ENCODE measurements at regions not wholly inside any gene's neighbourhood (a gene's known extent, or its start where the extent isn't known, plus 50 kb on each side); places are given as distances from the start of the nearest gene placed in this dataset.
"Not testable (repeated sequence)": the region's sequence is repeated elsewhere in the genome, so short reads cannot be mapped to it uniquely, and the experiment has no call there.

DNA sequence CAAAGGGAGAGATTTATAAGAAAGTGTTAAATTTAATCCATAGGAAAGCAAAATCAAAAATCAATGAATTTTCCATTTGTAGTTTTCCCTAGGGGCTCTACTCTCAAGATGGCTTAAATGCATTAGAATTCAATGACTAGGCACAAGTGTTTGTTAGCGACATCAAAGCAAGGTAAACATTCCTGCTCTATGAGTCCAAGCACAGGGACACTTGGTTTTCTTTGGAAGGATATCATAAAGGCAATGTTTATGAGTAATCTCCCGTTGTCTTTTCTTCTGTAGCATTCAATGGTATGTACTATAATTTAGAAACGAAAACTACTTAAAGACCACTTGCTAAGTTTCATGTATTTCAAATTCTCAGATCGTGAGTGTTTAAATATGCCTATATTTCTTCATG is 54.8 kb upstream of the ZNF717 start:
- not testable (repeated sequence) for FAIRE-seq; DNase-seq (ENCODE audit: insufficient read length)

DNA sequence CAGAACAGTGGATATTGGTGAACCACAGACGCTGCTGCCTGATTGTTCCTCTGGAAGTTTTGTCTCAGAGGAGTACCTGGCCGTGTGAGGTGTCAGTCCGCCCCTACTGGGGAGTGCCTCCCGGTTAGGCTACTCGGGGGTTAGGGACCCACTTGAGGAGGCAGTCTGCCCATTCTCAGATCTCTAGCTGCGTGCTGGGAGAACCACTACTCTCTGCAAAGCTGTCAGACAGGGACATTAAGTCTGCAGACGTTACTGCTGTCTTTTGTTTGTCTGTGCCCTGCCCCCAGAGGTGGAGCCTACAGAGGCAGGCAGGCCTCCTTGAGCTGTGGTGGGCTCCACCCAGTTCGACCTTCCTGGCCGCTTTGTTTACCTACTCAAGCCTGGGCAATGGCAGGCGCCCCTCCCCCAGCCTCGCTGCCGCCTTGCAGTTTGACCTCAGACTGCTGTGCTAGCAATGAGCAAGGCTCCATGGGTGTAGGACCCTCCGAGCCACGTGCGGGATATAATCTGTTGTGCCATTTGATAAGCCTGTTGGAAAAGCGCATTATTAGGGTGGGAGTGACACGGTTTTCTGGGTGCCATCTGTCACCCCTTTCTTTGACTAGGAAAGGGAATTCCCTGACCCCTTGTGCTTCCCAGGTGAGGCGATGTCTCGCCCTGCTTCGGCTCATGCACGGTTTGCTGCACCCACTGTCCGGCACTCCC is 65.1 kb upstream of the ZNF717 start:
- DNase-seq (ENCODE audit: insufficient read length); FAIRE-seq: not testable (repeated sequence)

DNA sequence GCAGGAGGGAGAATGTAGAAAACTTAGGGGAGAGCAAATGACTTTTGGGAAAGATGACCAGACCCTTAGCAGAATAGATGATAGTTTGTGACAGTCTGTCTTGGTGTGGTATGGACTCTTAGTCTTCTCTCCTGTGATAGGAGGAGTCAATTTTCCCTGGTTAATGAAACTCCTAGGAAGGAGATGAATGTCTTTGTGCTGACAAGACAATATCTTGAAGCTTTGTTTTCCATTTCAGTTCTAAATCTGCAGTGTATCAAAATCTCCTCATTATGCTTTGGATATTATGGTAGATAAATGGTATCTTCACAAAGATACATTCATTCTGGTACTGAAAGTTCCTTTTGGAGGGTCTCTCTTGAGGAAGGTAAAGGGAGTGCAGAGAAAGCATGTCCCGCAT is 77.8 kb upstream of the ZNF717 start:
- FAIRE-seq, result no peak
- TF ChIP-seq POLR2AphosphoS5 (IDR thresholded peaks at IDR 0.05; ENCODE audit: low read depth, low read length), result no peak
- TF ChIP-seq TAF1 (IDR thresholded peaks at IDR 0.05; ENCODE audit: borderline replicate concordance, low read depth, low read length), result no peak
- no peak for TF ChIP-seq POLR2A (IDR thresholded peaks at IDR 0.05; ENCODE audit: low read depth, low read length)

DNA sequence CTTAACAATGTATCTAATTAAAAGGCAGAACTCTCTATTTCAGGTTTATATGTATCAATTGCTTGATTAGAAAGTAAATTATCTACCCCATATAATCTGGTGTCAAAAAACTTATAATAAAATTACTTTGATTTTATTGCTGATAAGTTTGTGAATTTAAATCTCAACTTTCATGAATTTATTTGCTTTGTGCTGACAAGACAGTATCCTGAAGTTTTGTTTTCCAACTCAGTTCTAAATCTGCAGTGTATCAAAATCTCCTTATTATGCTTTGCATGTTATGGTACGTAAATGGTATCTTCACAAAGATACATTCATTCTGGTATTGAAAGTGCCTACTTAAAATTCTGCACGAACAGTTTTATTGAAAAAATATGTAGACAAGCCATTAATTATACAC is 78.5 kb upstream of the ZNF717 start:
- no peak for FAIRE-seq
- TF ChIP-seq TAF1 (IDR thresholded peaks at IDR 0.05; ENCODE audit: borderline replicate concordance, low read depth, low read length) (no peak), POLR2AphosphoS5 (IDR thresholded peaks at IDR 0.05; ENCODE audit: low read depth, low read length) (no peak), POLR2A (IDR thresholded peaks at IDR 0.05; ENCODE audit: low read depth, low read length) (no peak)
- DNase-seq (ENCODE audit: insufficient read length), result no peak

More for the DNA sequence above, 77.8 kb upstream of the ZNF717 start:
- no peak for DNase-seq (ENCODE audit: insufficient read length)

DNA sequence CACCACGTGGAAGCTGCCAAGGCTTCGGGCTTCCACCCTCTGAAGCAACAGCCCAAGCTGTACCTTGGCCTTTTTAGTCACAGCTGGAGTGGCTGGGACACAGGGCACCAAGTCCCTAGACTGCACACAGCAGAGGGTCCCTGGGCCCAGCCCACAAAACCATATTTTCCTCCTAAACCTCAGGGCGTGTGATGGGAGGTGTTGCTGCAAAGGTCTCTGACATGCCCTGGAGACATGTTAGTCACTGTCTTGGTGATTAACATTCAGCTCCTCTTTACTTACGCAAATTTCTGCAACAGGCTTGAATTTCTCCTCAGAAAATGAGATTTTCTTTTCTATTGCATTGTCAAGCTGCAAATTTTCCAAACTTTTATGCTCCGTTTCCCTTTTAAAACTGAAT is 98.4 kb upstream of the ZNF717 start:
- DNase-seq (ENCODE audit: insufficient read length); FAIRE-seq: not testable (repeated sequence)

DNA sequence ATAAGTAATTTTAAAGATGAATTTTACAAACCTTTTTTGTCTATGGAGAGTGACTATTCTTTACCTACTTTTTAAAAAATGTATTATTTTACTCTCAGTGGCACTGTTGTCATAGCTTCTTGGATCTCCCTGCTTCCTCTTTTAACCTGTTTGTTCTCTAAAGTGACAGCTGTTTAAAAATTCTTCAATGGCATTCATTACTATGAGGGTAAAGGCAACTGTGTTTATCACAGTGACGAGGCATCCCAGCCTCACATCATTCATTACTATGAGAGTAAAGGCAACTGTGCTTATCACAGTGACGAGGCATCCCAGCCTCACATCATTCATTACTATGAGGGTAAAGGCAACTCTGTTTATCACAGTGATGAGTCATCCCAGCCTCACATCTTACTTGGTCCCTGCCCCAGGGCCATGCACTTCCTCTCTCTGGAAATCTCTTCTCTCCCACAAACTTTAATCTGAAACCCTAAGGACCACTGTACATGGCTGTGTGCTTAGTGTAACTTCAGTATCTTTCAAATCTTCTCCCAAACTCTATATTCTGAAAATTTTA is 101.7 kb upstream of the ZNF717 start:
- DNase-seq (ENCODE audit: insufficient read length) (no peak), FAIRE-seq (no peak)
- TF ChIP-seq TAF1 (IDR thresholded peaks at IDR 0.05; ENCODE audit: borderline replicate concordance, low read depth, low read length) (no peak), POLR2AphosphoS5 (IDR thresholded peaks at IDR 0.05; ENCODE audit: low read depth, low read length) (no peak), POLR2A (IDR thresholded peaks at IDR 0.05; ENCODE audit: low read depth, low read length) (no peak)

DNA sequence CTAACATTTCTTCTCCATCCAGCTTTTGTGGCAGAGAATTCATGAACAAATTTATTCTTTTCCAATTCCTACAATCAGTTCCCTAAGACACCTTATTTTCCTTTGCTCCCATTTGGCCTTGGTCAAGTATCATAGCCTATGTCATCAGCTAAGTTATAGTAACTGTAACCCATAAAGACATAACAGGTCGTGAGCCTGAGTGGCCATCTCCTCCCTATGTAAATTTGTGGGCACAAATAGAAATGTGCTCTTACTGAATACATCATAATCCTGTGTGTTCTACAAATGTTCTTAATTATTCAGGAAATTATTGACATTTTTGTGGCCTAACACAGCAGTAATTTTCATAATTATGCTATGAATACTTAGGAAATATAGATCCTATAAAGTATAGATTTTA is 108.9 kb upstream of the ZNF717 start:
- DNase-seq (ENCODE audit: insufficient read length) (no peak), FAIRE-seq (no peak)
- TF ChIP-seq TAF1 (IDR thresholded peaks at IDR 0.05; ENCODE audit: borderline replicate concordance, low read depth, low read length), result no peak
- TF ChIP-seq POLR2AphosphoS5 (IDR thresholded peaks at IDR 0.05; ENCODE audit: low read depth, low read length), result no peak
- no peak for TF ChIP-seq POLR2A (IDR thresholded peaks at IDR 0.05; ENCODE audit: low read depth, low read length)

DNA sequence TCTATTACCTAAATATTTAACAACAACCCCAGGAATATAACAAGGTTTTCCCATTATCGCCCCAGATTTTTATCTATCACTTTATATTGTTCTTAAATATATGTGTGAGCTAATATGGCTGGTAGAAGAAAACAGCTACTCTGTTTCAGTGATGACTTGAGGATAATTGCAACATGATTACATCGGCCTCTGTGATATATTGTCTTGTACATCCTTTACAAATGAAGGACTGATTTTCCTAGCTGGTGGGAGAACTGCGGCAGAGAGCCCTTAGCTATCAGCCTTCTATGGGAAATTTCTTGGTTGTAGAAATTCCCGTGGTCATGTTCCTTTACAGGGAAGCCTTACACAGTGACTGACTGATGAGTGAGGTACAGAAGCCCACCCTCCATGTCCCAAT is 110.9 kb upstream of the ZNF717 start:
- TF ChIP-seq TAF1 (IDR thresholded peaks at IDR 0.05; ENCODE audit: borderline replicate concordance, low read depth, low read length), result no peak
- no peak for TF ChIP-seq POLR2AphosphoS5 (IDR thresholded peaks at IDR 0.05; ENCODE audit: low read depth, low read length)
- TF ChIP-seq POLR2A (IDR thresholded peaks at IDR 0.05; ENCODE audit: low read depth, low read length), result no peak
- DNase-seq (ENCODE audit: insufficient read length) (no peak), FAIRE-seq (no peak)

DNA sequence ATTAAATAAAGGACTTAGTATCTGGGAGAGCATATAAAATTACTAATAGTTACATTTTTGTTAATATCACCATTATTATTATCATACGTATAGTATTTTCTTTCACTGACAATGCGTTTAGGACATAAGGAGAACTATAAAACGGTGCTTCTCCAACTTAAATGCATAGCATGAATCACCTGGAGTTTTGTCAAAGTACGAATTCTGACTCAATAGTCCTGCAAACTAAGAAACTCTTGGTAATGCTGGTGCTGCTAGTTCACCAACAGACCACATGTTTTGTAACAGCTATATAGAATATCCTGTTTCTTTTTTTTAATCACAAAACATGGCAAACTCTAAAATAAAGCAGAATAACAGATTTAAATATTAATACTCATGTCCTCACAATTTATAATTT is 116.1 kb upstream of the ZNF717 start:
- not testable (repeated sequence) for FAIRE-seq; DNase-seq (ENCODE audit: insufficient read length)

DNA sequence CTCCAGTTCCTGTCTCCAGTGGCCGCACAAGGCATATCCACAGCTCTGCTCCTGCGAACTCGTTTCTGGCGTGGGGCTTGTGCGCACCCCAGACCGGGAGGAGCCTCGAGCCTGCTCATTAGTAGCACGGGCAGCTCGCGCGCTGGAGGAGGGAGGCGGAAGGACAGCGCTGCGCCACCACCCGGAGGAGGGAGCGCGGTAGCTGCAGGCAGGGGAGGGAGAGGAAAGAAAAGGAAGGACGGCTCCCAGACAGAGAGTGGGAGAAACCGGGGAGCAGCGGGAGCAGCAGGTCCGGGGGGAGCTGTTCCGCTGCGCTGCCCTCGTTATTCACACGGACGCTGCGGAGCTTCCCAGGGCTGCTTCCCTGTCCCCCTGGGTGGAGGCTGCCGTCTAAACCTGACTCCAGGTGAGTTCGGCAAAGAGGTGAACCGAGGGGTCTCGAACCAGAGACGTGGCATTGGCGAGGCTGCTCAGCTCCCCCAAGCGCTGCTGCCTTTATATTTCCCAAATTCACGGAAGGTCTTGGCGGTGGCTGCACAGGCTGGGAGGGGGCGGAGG is 121.3 kb upstream of the ZNF717 start:
- DNase-seq (ENCODE audit: insufficient read length) (no peak), FAIRE-seq (no peak)
- TF ChIP-seq POLR2A (IDR thresholded peaks at IDR 0.05; ENCODE audit: low read depth, low read length) (no peak), TAF1 (IDR thresholded peaks at IDR 0.05; ENCODE audit: borderline replicate concordance, low read depth, low read length) (no peak), POLR2AphosphoS5 (IDR thresholded peaks at IDR 0.05; ENCODE audit: low read depth, low read length) (no peak)

DNA sequence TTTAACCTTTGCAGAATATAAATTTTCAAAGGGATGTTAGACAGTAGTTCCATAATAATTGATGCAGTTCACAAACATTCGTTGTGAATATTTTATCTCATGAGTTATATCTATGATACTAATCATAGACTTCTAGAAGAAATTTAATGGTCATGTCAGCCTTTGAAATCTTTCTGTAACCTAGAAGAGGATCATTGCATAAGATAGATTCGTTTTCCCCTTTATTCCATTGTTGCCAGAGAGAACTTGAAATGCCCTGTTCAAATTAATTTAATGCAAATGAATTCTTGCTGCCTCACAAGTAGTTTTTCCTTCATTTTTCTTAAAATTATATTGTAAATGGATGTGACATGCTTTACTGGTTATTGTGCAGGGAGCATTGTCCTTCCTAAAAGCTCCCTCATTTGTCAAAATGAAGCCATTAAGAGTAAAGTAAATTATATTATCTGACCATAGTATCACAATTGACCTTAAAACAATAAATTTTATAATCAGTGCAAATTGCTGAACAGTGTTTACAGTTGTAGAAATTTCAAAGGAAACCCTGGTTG is 128.5 kb upstream of the ZNF717 start:
- TF ChIP-seq POLR2AphosphoS5 (IDR thresholded peaks at IDR 0.05; ENCODE audit: low read depth, low read length), result no peak
- no peak for TF ChIP-seq POLR2A (IDR thresholded peaks at IDR 0.05; ENCODE audit: low read depth, low read length)
- TF ChIP-seq TAF1 (IDR thresholded peaks at IDR 0.05; ENCODE audit: borderline replicate concordance, low read depth, low read length), result no peak
- DNase-seq (ENCODE audit: insufficient read length), result no peak
- no peak for FAIRE-seq

DNA sequence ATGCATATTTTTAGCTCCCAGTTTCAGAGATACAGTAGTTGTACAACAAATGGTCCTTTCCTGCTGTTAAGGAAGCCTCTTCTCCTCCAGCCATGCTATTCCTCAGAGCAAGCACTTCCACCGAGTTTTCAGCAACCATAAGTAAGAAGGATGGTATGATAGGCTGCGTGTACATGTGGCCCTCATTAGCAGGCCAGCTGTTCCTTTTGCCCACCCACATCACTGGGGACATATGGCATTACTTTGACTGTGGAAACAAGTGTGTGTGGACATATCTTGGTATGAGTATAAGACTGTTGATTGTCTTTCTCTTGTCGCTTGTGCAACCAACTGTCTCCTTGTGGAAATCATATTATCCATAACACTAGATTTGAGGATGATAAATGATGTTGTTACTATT is 129.4 kb upstream of the ZNF717 start:
- not testable (repeated sequence) for DNase-seq (ENCODE audit: insufficient read length)

DNA sequence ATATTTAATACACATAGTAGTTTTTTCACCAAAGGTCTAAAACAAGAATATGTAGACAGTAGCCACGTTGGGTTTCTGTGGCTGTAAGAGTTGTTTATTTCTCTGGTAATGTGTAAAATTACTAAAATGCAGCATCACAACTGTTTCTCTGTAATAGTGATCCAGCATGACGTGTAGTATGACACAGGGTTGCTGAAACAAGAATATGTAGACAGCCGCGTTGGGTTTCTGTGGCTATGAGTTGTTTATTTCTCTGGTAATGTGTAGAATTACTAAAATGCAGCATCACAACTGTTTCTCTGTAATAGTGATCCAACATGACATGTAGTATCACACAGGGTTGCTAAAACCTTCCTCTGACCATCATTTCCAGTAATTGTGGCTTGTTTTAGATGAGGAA is 153.6 kb upstream of the ZNF717 start:
- TF ChIP-seq POLR2AphosphoS5 (IDR thresholded peaks at IDR 0.05; ENCODE audit: low read depth, low read length) (no peak), TAF1 (IDR thresholded peaks at IDR 0.05; ENCODE audit: borderline replicate concordance, low read depth, low read length) (no peak), POLR2A (IDR thresholded peaks at IDR 0.05; ENCODE audit: low read depth, low read length) (no peak)
- DNase-seq (ENCODE audit: insufficient read length), result no peak

More for the DNA sequence above, 129.4 kb upstream of the ZNF717 start:
- FAIRE-seq, result not testable (repeated sequence)

More for the DNA sequence above, 153.6 kb upstream of the ZNF717 start:
- FAIRE-seq, result no peak

Data from GM12892 (cell line).